ENCODE measurements at regions not wholly inside any gene's neighbourhood (a gene's known extent, or its start where the extent isn't known, plus 50 kb on each side); places are given as distances from the start of the nearest gene placed in this dataset.
"Not testable (repeated sequence)": the region's sequence is repeated elsewhere in the genome, so short reads cannot be mapped to it uniquely, and the experiment has no call there.

DNA sequence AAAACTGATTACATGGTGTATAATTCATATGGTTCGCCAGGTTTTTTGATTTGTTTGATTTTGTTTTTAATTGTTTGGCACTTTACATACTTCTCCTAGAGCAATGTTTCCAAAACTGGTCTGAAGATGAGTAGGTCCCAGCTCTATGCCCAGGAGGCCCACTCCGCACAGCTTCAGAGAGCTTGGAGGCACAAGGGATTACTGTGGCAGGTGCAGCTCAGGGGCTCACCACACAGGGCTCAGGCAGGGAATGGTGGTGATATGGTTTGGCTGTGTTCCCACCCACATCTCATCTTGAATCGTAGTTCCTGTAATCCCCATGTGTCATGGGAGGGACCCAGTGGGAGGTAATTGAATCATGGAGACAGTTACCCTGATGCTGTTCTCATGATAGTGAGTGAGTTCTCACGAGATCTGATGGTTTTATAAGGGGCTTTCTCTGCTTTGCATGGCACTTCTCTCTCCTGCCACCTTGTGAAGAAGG is 296.6 kb downstream of the MED10 start:
- Histone ChIP-seq H3K4me1 (ENCODE audit: control insufficient read depth, insufficient read depth, low read length) (no peaks in the 10 kb centered on the region), H3K9me3 (ENCODE audit: control insufficient read depth, low read depth, low read length) (no peaks in the 10 kb centered on the region), H3K36me3 (ENCODE audit: control insufficient read depth, insufficient read depth, low read length) (no peaks in the 10 kb centered on the region), H3K27ac (ENCODE audit: low read length) (no peak overlapping the region), H3K4me3 (ENCODE audit: low read length) (no peak overlapping the region), H3K27me3 (ENCODE audit: control insufficient read depth, insufficient read depth, low read length) (no peaks in the 10 kb centered on the region)
- no peak for DNase-seq
- no CpG with 5 or more reads among the region's 4 CpGs for WGBS (ENCODE audit: insufficient coverage, low lambda C conversion rate)

DNA sequence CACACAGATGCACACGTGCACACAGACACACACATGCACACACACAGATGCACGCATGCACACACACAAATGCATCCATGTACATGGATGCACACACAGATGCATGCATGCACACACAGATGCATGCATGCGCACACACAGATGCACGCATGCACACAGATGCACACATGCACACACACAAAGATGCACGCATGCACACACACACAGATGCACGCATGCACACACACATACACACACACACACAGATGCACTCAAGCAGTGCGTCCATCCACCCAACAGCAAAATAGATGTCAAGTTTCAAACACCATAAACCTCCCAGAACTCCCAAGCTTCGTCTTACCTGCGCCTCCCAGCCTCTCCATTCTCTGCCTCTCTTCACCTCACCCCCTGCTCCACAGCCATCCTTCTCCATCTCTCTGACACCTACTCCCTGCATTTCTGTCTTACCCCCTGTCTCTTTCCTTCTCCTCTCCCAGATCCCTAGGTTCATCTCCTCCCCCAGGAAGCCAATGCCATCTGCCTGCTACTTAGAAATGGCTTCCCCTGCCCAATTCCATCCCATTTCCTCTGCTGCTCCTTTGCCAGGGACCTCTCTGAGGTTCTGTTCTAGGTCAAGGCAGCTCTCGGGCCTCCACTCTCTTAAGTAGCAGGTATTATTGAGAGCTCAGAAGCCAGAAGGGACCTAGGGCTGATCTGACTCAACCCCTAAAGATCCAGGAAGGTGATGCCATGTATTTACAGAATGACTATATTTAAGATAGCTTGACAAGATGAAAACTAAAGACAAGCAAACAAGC is 297.2 kb downstream of the MED10 start:
- no peak for DNase-seq
- Histone ChIP-seq H3K36me3 (ENCODE audit: control insufficient read depth, insufficient read depth, low read length) (no peaks in the 10 kb centered on the region), H3K27me3 (ENCODE audit: control insufficient read depth, insufficient read depth, low read length) (no peaks in the 10 kb centered on the region), H3K27ac (ENCODE audit: low read length) (no peak overlapping the region), H3K4me3 (ENCODE audit: low read length) (no peak overlapping the region), H3K4me1 (ENCODE audit: control insufficient read depth, insufficient read depth, low read length) (no peaks in the 10 kb centered on the region), H3K9me3 (ENCODE audit: control insufficient read depth, low read depth, low read length) (no peaks in the 10 kb centered on the region)
- WGBS (ENCODE audit: insufficient coverage, low lambda C conversion rate), result 100% methylated on average over 2 of the region's 10 CpGs

DNA sequence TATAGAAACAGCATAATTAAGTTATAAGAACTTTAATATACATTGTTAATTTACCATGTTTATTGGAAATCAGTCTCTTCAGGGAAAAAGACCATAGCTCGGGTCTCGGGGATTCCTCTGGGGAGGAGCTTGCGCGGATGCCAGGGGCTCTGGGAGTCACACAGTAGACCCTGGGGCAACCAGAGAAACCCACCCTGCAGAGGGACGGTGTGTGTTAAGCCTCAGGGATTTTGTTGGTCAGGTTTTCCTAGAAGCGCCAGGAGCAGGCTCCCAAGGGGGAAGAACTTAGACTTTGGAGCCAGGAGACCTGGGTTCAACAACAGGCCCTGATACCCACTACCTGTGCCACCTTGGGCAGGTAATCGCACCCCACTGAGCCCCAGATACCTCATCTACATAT is 297.9 kb downstream of the MED10 start:
- Histone ChIP-seq H3K4me3 (ENCODE audit: low read length) (no peak overlapping the region), H3K36me3 (ENCODE audit: control insufficient read depth, insufficient read depth, low read length) (no peaks in the 10 kb centered on the region), H3K27me3 (ENCODE audit: control insufficient read depth, insufficient read depth, low read length) (no peaks in the 10 kb centered on the region), H3K9me3 (ENCODE audit: control insufficient read depth, low read depth, low read length) (no peaks in the 10 kb centered on the region), H3K4me1 (ENCODE audit: control insufficient read depth, insufficient read depth, low read length) (no peaks in the 10 kb centered on the region), H3K27ac (ENCODE audit: low read length) (no peak overlapping the region)
- no CpG with 5 or more reads among the region's 7 CpGs for WGBS (ENCODE audit: insufficient coverage, low lambda C conversion rate)
- DNase-seq, result no peak

DNA sequence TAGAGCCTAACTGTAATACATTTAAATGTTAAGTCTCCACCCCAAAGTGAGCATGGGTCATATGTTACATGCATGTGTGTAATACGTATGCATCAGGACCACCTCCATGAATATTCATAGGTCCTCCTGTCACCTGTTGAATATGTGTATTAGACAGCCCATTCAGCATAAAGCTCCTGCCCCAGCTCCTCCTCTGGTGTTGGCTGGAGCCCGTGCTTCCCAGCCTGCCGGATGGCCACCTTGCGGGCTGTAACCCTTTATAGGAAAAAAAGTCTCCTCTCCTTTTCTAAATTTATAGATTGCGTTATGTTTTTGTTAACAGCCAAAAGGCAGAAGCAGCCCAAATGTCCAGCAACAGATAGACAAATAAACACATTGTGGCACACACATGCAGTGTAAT is 299.5 kb downstream of the MED10 start:
- no peaks in the 10 kb centered on the region for H3K4me1 ChIP-seq (ENCODE audit: control insufficient read depth, insufficient read depth, low read length)
- H3K4me3 ChIP-seq (ENCODE audit: low read length), result no peak overlapping the region
- 87% methylated on average over 3 of the region's 5 CpGs for WGBS (ENCODE audit: insufficient coverage, low lambda C conversion rate)
- H3K9me3 ChIP-seq (ENCODE audit: control insufficient read depth, low read depth, low read length), result no peaks in the 10 kb centered on the region
- H3K36me3 ChIP-seq (ENCODE audit: control insufficient read depth, insufficient read depth, low read length), result no peaks in the 10 kb centered on the region
- DNase-seq, result no peak
- no peak overlapping the region for H3K27ac ChIP-seq (ENCODE audit: low read length)
- no peaks in the 10 kb centered on the region for H3K27me3 ChIP-seq (ENCODE audit: control insufficient read depth, insufficient read depth, low read length)

DNA sequence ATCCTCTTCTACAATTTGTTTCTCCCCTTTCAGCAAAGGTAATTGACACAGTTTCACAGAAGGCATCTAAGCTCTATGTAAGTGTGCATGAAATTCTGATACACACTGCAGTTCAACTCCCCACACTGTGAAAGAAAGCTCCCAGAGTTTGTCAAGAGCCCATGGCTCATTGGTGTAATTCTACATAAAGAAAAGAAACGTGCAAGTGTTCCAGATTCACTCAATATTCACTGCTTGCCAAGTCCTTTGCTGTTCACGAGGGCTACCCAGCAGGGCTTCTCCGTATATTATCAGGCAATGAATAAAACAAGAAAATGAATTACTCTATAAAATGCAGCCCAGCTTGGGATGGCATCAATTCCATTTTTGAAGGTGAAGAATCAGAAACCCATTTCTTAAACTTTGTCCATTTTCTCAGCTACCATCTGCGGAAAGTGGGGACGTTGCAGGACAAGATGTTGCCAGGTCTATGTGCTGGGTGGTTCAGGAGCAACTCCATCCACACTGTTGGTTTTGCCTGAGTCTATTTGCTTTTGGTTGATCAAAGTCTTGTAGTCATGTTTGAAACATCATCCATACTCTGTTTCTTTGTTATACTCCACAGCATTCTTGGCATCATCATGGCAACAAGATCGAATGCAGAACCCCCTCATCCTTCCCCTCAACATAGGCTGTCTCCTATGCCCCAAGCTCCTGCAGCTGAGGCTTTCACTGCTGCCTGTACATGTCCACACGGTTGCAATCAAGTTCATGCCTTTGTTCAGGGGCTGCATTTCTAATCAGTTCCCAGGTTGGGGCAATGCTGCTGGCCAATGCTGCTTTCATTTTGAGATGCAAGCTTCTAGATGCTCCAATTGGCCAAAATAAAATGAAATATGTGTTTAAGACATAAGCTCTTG is 301.8 kb downstream of the MED10 start:
- H3K27me3 ChIP-seq (ENCODE audit: control insufficient read depth, insufficient read depth, low read length), result no peaks in the 10 kb centered on the region
- no peak for DNase-seq
- no peaks in the 10 kb centered on the region for H3K9me3 ChIP-seq (ENCODE audit: control insufficient read depth, low read depth, low read length)
- H3K36me3 ChIP-seq (ENCODE audit: control insufficient read depth, insufficient read depth, low read length), result no peaks in the 10 kb centered on the region
- H3K4me1 ChIP-seq (ENCODE audit: control insufficient read depth, insufficient read depth, low read length), result no peaks in the 10 kb centered on the region
- no peak overlapping the region for H3K4me3 ChIP-seq (ENCODE audit: low read length)
- WGBS (ENCODE audit: insufficient coverage, low lambda C conversion rate), result no CpG with 5 or more reads among the region's 7 CpGs
- H3K27ac ChIP-seq (ENCODE audit: low read length), result no peak overlapping the region

DNA sequence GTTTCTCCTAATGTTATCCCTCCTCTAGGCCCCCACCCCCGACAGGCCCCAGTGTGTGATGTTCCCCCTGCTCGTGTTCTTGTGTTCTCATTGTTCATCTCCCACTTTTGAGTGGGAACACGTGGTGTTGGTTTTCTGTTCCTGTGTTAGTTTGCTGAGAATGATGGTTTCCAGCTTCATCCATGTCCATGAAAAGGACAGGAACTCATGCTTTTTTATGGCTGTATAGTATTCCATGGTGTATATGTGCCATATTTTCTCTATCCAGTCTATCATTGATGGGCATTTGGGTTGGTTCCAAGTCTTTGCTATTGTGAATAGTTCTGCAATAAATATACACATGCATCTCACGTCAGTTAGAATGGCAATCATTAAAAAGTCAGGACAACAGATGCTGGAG is 305.9 kb downstream of the MED10 start:
- H3K36me3 ChIP-seq (ENCODE audit: control insufficient read depth, insufficient read depth, low read length); H3K4me1 ChIP-seq (ENCODE audit: control insufficient read depth, insufficient read depth, low read length); H3K4me3 ChIP-seq (ENCODE audit: low read length); DNase-seq; H3K27me3 ChIP-seq (ENCODE audit: control insufficient read depth, insufficient read depth, low read length); H3K27ac ChIP-seq (ENCODE audit: low read length); H3K9me3 ChIP-seq (ENCODE audit: control insufficient read depth, low read depth, low read length): not testable (repeated sequence)
- no CpG with 5 or more reads among the region's 4 CpGs for WGBS (ENCODE audit: insufficient coverage, low lambda C conversion rate)

DNA sequence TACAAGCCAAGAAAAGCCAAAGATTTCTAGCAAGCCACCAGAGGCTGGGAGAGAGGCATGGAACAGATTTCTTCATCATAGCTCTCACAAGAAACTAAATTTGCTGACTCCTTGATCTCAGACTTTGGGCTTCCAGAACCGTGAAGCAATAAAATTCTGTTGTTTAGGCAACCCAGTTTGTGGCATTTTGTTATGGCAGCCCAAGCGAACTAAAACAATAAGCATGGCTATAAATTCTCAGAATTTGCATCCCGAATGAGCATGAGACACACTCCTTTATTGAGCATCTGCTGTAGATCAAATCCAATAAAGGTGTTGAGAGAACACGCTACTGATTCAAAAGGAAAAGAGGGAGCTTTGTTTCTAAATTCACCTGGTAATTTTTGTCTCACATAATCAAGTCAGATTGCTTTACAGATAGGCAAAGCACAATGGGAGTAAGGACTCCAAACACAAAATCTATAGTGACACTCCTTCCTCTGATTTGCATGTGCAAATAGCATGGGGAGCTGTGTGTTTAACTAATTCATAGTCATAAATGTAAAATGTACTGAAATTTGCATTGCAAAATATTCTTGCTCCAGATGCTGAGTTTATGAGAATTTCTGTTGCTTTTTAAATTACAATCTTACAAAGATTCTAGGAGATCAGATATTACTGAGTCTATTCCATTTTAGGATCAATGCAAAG is 308.7 kb downstream of the MED10 start:
- Histone ChIP-seq H3K9me3 (ENCODE audit: control insufficient read depth, low read depth, low read length) (no peaks in the 10 kb centered on the region), H3K27me3 (ENCODE audit: control insufficient read depth, insufficient read depth, low read length) (no peaks in the 10 kb centered on the region), H3K4me3 (ENCODE audit: low read length) (no peak overlapping the region), H3K4me1 (ENCODE audit: control insufficient read depth, insufficient read depth, low read length) (no peaks in the 10 kb centered on the region), H3K27ac (ENCODE audit: low read length) (no peak overlapping the region), H3K36me3 (ENCODE audit: control insufficient read depth, insufficient read depth, low read length) (no peaks in the 10 kb centered on the region)
- DNase-seq, result no peak
- WGBS (ENCODE audit: insufficient coverage, low lambda C conversion rate), result no CpG with 5 or more reads among the region's 4 CpGs

DNA sequence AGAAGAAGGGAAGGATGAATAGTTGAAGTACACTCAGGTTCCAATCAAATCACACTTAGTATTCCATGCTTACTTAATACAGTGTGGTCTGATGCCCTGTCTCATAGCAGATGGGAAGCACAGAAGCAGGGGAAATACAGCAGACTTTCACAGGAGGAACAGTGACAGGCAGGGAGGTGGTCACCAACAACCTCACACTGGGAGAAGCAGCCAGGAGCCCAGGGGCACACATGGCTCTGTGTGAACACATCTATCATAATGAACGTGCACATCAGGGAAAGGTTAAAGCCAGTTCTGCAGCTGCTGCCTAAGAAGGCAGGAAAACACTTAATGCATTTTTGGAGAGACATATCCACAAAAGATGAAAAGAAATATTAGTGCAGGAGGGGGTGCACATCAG is 312.3 kb downstream of the MED10 start:
- no peaks in the 10 kb centered on the region for H3K9me3 ChIP-seq (ENCODE audit: control insufficient read depth, low read depth, low read length)
- H3K36me3 ChIP-seq (ENCODE audit: control insufficient read depth, insufficient read depth, low read length), result no peaks in the 10 kb centered on the region
- no peaks in the 10 kb centered on the region for H3K27me3 ChIP-seq (ENCODE audit: control insufficient read depth, insufficient read depth, low read length)
- no peak for DNase-seq
- no peak overlapping the region for H3K4me3 ChIP-seq (ENCODE audit: low read length)
- no peaks in the 10 kb centered on the region for H3K4me1 ChIP-seq (ENCODE audit: control insufficient read depth, insufficient read depth, low read length)
- no peak overlapping the region for H3K27ac ChIP-seq (ENCODE audit: low read length)
- no CpG with 5 or more reads among the region's 1 CpG for WGBS (ENCODE audit: insufficient coverage, low lambda C conversion rate)

DNA sequence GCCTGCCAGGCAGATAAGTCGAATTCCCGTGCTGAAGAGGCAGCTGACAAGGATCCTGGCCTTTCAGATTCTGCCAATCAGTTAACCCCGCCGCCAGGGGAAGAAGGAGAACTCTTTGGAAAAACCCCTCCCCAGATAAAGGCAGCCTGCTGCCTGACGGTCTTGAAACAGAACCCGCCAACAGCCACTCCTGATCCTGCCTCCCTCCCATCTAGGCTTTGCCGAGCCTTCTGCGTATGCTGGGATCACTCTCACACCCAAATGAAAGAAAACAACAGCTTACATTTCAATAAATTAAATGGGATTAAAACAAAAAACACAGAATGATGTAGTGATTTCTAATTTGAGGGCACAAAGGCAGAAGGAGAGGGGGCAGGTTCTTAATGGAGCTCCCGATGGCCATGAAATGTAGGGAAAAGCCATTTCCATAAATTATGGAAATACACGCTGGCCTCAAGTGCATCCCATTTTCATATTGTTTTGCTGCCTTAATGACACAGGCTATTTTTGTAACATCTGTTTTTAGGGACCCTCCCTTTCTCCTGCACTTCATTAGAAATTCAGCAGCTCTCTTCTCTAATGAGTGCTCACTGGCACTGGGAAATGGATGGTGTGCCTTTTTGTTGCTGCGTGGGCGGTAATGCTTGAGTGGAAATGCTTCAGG is 319.1 kb downstream of the MED10 start:
- H3K4me3 ChIP-seq (ENCODE audit: low read length), result no peak overlapping the region
- no CpG with 5 or more reads among the region's 12 CpGs for WGBS (ENCODE audit: insufficient coverage, low lambda C conversion rate)
- no peak overlapping the region for H3K27ac ChIP-seq (ENCODE audit: low read length)
- H3K27me3 ChIP-seq (ENCODE audit: control insufficient read depth, insufficient read depth, low read length), result no peaks in the 10 kb centered on the region
- H3K9me3 ChIP-seq (ENCODE audit: control insufficient read depth, low read depth, low read length), result no peaks in the 10 kb centered on the region
- no peaks in the 10 kb centered on the region for H3K36me3 ChIP-seq (ENCODE audit: control insufficient read depth, insufficient read depth, low read length)
- DNase-seq, result no peak
- H3K4me1 ChIP-seq (ENCODE audit: control insufficient read depth, insufficient read depth, low read length), result no peaks in the 10 kb centered on the region

Measured in large intestine (tissue), 3 donors.